ENCODE measurements at regions not wholly inside any gene's neighbourhood (a gene's known extent, or its start where the extent isn't known, plus 50 kb on each side); places are given as distances from the start of the nearest gene placed in this dataset.
A peak's percentile ranks its signal among the peaks of the same experiment; 100 is the strongest.

- DNase-seq: peak; percentile 25
Measured at GRCh38 chr7:145644426-145645134, 472.0 kb upstream of the CNTNAP2 start.

GRCh38 chr7:145643981-145644380 is 472.6 kb upstream of the CNTNAP2 start:
- no peak for DNase-seq

- DNase-seq: no peak
Measured at GRCh38 chr7:145633513-145633912, 483.1 kb upstream of the CNTNAP2 start.

GRCh38 chr7:145624618-145625017 is 492.0 kb upstream of the CNTNAP2 start:
- peak; percentile 32 for DNase-seq

GRCh38 chr7:145605963-145606362 is 510.6 kb upstream of the CNTNAP2 start:
- DNase-seq: no peak

- no peak for DNase-seq
Measured at GRCh38 chr7:145599376-145599775, 517.2 kb upstream of the CNTNAP2 start.

- peak; percentile 13 for DNase-seq
Measured at GRCh38 chr7:145584401-145584800, 532.2 kb upstream of the CNTNAP2 start.

GRCh38 chr7:145582742-145583303 is 533.8 kb upstream of the CNTNAP2 start:
- no peak for DNase-seq

GRCh38 chr7:145557805-145558204 is 558.8 kb upstream of the CNTNAP2 start:
- no peak for DNase-seq

GRCh38 chr7:145543242-145543641 is 573.4 kb upstream of the CNTNAP2 start:
- DNase-seq: no peak

GRCh38 chr7:145539910-145540309 is 576.7 kb upstream of the CNTNAP2 start:
- DNase-seq: no peak

- DNase-seq: peak; percentile 17
Measured at GRCh38 chr7:145534301-145534700, 582.3 kb upstream of the CNTNAP2 start.

GRCh38 chr7:145520284-145520683 is 596.3 kb upstream of the CNTNAP2 start:
- DNase-seq: no peak

- DNase-seq: no peak
Measured at GRCh38 chr7:145511004-145511403, 605.6 kb upstream of the CNTNAP2 start.

GRCh38 chr7:145497911-145498525 is 618.6 kb upstream of the CNTNAP2 start:
- DNase-seq: no peak

GRCh38 chr7:145490356-145490755 is 626.2 kb upstream of the CNTNAP2 start:
- DNase-seq: no peak

- no peak for DNase-seq
Measured at GRCh38 chr7:145489609-145490008, 627.0 kb upstream of the CNTNAP2 start.

- no peak for DNase-seq
Measured at GRCh38 chr7:145488816-145489215, 627.8 kb upstream of the CNTNAP2 start.

GRCh38 chr7:145481985-145482384 is 634.6 kb upstream of the CNTNAP2 start:
- no peak for DNase-seq

GRCh38 chr7:145478541-145478940 is 638.1 kb upstream of the CNTNAP2 start:
- no peak for DNase-seq

GRCh38 chr7:145474009-145474686 is 638.3 kb upstream of the TPK1 start:
- DNase-seq: peak; percentile 0

GRCh38 chr7:145471883-145472282 is 636.0 kb upstream of the TPK1 start:
- DNase-seq: no peak

- no peak for DNase-seq
Measured at GRCh38 chr7:145464287-145464686, 628.4 kb upstream of the TPK1 start.

- DNase-seq: no peak
Measured at GRCh38 chr7:145462463-145462862, 626.6 kb upstream of the TPK1 start.
